UCSD-AML1 (cell line): ENCODE measurements at regions not wholly inside any gene's neighbourhood (a gene's known extent, or its start where the extent isn't known, plus 50 kb on each side); places are given as distances from the start of the nearest gene placed in this dataset.

ENCODE experiments used
- DNase-seq: peaks from one replicate; lab custom pipeline; 2025; ENCODE audit not compliant: unreplicated experiment; lab: John Stamatoyannopoulos, UW

DNA sequence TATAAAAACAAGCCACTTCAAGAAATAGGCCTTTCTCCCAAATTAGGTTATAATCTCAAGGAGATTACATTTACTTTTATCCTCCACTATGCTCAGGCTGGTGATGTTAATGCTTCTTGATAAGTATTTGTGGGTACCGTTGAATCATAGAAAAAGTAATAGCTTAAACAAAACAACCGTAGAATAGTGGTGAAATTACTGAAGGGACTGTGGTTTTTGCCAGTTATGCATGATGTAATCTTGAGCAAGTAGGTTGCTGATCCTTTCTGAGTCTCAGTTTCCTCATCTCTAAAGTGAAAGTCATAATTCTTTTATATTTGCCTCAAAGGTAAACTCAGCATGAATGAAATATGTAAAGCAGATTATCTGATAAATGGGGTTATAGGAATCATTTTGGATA lies 187.3 kb upstream of the JAG1 start:
- DNase-seq, result no peak

DNA sequence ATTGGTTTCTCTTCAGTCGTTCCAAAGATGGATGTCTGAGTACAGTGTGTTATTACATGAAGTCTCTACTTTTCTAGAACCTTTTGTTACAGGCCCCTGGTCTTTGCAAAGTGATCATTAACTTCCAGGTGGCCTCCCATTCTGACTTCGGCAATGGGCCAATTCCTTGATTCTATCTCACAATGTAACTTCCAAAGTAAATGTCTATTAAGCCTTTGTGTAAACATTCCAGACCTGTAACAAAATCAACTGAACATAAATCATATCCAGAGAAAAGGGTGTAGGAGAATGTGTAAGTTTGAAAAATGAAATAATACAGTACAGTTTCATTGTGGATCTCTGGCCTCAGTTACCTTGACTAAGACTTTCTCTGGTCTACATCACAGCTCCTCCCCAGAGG lies 187.8 kb upstream of the JAG1 start:
- DNase-seq, result no peak

DNA sequence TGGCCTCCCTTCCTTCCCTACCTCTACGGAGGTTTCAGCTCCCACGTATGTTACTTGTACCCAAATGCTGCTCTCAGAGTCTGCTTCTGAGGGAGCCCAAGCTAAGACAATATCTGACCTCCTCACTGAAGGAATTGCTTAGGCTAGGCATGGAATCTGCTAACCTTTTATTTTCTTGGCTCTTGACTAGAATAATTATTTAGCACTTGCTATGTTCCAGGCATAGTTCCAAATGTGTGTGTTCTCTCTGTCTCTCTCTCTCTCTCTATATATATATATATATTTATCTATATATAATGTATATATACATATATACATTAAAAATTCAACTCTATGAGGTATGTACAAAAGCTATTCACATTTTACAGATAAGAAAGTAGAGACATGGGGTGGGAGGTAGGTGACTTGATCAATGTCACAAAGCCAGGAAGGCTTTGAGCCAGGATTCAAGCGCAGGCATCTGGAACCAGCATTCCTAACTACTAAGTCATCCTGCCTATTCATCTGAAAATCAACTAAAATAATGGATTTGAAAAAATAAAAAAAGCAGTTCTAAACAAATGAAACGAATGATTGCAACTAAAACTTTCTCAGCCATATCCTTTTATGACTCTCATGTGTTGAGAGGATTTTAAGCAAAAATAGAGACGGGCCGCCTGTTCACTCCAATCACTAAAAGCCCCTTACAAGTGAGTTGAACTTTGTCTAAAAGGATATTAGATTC lies 189.7 kb upstream of the JAG1 start:
- no peak for DNase-seq

DNA sequence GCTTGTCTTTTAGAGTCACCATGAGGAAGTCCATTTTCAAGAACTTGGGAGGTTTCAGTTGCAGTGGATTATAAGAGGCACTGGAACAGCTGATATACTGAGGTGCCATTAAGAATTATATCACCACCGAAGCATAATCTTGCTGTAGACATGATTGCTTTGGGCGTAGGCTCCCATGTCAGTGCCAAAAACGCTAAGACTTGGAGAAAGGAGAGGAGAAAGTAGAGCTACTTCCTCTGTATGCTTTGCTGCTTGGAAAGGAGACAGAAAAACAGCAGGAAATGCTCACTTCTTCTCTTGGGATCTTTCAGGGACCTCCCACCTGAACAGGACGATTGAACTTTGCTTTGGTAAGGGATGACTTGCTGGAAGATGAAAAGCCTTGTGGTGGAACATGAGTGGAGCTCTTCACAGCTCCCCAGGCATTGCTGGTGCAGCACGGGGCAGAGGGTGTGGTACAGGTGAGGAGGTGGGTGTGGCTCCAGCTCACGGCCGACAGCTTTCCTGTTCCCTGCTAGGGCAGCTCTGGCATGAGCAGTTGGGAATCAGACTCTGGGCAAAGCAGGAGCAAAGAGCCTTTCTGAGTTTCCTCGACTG lies 190.4 kb upstream of the JAG1 start:
- no peak for DNase-seq

DNA sequence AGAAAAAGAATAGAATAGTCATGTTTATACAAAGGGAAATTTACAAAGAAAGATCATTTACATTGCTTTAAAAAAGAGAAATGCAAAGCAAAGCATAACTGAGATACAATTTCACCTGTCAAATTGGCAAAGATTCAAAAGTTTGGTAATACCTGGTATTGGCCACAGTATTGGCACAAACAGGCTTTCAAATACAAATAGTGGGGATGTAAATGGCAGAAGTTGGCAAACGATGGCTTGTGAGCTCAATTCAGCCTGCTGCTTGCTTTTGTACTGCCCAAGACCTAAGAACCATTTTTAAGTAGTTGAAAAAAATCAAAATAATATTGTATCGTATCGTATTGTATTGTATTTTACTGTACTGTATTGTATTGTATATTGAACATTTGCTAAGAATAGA lies 194.5 kb upstream of the JAG1 start:
- no peak for DNase-seq

DNA sequence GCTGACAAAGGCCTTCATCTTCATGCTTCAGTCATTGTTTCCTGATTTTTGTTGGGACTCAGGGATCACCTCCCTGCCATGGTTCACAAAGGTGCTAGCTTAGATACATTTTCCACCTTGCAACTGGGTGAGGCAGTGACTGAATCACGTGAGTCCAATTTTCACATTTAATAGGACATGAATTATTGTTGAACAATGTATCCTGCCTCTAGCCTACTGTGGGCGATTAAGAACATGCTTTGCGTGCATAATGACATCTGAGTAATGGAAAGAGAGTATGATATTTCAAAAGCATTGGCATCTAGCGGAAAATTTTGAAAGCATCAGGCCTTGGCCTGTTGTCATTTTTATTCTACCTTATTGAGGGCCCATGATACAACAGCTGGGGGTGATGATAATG lies 199.2 kb upstream of the JAG1 start:
- no peak for DNase-seq

DNA sequence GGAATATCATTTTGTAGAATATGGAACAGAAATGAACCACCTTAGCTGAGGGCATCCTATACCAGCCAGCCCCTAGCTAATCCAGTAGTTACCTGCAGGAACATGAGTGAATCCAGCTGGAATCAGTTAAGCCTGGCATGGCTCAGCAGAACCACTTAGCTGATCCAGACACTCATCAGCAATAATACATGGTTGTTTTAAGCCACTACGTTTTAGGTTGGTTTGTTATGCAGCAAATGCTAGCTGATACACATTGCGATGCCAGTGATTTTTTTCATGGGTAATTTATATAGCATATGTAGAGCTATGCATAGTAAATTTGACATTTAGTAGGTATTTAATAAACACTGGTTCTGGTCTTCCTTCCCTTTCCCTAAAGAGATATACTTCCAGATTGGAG lies 201.9 kb upstream of the JAG1 start:
- no peak for DNase-seq

DNA sequence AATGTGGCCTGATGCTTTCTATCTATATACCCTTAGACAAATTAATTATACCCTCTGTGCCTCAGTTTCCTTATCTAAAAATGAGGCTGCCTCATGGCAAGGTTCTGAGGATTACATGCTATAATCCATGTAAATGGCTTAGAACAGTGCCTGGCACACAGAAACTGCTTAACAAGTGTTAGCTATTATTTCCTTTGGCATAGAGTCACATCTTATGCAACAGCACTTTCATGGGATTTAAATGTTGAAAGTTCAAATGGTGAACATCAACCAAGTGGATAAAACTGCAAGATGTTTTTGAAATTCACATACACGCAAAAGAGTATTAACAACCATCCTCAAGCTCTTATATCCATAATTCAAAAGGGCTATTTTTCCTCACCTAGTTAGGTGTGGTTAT lies 202.8 kb upstream of the JAG1 start:
- no peak for DNase-seq

DNA sequence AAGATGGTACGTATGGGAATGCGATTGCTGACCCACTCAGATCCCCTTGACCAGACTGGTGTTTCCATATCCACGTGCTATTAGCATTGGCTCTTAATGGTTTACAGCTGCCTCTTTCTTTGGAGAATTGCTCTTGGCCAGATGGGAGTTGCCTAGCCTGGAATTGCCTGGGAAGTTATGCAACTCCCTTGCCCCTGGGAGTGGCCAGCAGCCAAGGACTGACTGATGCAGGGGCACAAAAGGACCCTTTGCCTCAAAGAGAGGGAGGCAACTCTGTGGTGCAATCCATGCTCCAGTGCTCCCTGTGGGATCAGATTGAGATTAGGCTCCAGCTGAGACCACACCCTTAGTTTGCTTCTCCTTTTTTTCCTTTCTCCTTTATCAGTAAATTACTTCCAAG lies 203.5 kb upstream of the JAG1 start:
- DNase-seq, result no peak

DNA sequence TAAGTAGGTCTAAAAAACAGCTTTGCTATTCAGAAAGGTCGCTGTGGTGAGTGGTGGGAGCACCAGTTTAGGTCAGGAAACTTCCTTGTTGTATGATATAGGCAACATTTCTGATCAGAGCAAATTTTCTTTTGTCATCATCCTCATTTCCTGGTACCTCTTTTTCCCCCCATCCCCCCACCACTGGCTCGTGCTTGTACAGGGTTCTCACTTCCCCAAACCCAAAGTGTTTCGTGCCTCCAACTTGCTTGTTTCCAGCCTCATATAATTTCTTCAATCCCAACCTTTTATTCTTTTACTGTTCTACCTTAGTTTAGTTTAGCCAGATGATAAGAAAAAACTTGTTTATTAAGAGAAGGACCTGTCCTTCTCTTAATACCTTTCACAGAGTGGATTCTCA lies 209.4 kb upstream of the JAG1 start:
- DNase-seq, result no peak

DNA sequence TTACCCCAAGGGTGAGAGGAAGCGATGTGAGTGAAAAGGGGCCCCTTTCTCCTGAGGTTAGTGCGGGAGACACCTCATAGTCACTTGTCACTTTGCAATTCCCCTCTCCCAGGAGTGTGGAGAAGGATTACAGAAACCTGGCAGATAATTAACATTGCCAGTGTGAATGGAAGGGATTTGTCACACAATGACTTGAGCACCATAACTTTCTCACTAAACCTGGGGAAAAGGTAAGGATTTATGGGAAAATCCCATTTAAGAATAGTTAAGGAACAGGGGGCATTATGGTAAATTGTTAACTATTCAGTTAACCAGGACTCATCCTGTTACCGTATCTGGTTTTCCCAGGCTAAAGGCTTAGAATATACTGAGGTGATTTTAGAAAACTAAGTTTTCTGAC lies 219.5 kb upstream of the JAG1 start:
- DNase-seq, result no peak

DNA sequence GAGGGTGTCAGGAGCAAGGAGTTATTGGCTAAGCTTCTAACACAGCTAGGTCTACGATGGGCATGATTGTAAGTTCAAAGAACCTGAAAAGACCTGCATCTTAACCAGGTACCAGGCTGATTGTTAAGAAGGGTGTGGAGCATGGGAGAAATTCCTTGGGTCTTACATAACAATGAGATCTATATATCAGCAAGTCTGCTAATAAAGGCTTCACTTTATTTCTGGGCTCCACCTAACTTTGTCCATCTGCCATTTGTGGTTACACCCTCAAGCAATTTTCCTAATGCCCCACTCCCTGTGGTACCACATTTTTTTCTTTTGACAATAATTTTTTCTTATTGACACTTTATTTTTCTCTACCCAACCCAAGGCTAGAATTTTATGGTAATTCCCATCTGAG lies 223.5 kb upstream of the JAG1 start:
- no peak for DNase-seq

DNA sequence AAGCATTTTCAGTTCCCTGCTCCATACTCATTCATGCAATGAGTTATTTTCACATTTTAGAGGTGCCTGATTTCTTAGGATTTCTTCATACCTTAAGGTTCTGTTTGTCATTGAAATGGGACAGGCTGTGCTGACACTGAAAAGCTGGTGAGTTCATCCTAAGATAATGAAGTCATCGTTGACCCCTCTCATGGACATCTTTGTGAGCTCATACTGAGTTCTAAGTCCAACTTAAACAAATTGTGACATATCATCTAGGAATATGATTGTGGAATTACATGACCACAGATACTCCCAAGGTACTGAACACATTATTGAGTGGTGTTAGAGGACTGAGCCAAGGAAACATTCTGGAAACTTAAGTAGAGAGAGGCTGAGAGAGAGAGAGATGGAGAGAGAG lies 224.8 kb upstream of the JAG1 start:
- no peak for DNase-seq

DNA sequence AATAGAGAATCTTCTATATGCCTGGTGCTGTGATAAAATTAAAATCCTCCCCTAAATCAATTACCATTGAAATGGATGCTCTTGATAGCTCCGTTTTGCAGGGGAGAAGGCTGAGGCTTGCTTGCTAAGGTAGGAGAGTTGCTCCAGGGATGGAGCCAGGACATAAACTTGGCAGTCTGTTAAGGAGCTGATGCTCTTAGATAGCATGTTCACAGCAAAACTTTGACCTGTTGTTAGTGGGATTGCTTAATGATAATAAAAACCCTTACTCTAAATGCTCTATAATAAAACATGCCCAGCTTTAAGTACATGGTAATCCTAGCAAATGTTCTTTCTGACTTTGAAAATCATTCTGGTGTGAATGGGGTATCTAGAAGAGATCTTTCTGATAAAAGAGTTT lies 228.4 kb upstream of the JAG1 start:
- no peak for DNase-seq

DNA sequence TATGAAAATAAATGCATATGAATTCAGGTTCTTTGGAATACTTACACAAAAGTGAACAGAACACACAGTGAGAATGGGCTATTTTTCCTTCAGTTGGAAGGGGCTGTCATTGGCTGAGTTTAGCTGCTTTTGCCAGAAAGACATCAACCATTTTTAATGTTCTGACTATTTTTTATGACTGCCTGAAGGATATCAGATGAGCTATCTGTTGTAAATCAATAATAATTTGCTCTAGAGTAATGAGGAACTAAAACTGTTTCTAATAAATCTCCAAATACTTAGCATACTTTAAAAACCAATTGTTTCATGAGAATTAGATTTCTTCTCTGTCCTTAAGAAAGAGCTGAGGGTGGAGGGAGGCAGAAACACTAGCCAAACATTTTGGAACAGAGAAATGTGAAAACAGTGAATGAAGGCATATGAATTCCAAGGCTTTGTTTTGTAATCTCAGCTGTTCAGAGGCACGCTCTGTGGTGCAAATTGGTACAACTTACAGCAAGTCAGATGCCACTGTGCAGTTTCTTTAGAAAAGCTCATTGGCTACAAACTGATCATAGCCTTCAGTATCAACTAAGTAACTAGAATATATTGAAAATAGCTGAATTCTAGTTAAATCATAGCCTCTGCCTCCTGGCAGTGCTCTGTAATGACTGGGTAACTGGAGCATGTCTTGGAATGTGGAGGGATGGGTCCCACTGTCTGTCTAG lies 228.9 kb upstream of the JAG1 start:
- no peak for DNase-seq

DNA sequence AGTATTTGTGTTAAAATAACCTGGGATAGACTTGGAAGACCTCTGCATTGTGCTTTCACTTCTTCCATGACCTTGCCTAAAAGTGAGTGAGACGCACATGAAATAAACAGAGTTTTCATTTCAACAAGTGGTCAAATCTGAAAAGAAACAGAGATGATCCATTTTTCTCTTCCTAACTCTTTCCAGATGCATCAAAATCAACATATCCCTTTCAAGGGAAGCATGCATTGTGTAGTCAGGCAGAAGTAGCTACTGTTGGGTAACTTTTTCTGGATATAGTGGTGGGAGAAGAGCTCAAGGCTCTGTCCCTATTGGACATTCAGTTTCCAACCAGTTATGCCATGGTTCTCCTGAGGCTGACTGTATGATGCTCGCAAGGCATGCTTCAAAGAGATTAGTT lies 233.0 kb upstream of the JAG1 start:
- DNase-seq, result no peak

DNA sequence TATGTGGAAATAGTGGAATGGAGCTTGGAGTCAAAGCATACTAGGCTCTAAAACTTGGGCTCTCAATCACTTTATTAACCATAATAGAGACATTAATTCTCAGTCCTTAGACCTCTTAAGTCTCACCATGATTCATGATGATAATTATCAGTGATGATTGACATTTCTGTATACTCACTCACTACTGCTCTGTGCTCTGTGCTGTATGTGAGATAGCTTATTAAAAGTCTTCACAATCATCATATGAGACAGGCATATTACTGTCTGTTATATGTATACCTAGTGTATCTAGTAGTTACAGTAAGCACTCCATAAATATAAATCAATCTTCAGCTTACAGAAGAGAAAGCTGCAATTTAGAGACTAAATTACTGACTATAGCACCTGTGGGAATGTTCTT lies 236.0 kb upstream of the JAG1 start:
- DNase-seq, result no peak

DNA sequence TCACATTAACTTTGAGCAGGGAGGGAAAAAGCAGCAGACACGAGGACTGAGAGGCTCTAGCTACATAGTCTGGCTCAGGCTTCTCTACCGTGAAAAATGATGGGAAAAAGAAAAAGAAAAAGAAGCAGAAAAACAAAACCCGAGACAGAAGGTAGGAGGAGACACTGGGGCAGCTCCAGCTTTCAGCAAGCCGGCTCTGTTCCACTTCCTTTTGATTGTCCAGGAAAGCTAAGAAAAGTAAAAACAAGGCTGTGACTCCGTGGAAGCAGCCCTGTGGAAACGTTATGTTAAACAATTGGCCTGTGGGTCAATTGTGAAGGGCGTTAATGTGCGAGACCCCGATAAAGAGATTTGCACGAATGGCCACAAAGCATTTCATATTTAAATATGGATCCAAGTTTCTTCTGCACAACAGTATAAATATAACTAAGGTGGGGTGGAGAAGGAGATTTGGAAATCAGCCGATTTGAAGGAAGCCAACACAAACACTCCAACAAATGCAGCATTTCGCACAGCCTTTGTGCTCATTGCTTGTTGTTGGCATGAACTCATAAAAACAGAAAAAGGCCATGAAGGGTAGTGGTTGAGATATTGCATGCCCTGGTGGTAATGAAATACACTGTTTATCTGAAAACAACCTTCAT lies 236.9 kb upstream of the JAG1 start:
- DNase-seq, result no peak

DNA sequence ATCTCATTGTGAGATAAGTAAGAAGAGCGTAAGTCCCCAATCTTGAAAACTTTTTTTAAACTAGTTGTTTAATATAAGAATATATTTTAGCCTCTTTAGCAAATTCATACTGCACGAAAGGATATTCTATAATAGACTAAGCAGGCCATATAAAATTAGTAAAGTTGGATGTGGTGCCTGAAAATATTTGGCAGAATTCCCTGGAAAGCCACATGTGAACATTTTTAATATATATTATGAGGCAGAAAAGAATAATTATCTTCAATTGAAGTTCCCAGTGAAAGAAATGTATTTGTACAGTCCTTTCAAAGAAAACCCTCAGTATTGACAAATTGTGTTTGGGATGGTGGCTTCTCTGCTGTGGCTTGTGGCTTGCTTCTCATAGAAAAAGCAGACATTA lies 237.5 kb upstream of the JAG1 start:
- no peak for DNase-seq

DNA sequence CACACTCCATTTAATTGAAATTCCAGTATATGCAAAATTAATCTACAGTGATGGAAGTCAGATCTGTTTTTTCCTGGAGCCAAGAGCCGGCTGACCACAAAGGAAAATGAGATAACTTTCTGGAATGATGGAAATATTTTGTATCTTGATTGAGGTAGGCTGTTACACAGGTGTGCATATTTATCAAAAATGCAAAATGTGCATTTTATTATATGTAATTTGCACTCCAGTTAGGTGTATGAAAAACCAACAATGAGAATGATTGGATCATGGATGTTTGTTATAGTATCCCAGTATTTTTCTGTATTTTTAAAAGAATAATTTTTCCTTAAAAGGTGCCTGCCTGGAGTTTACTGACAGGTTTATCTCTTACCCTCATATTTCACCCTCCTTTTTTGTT lies 242.0 kb upstream of the JAG1 start:
- no peak for DNase-seq

DNA sequence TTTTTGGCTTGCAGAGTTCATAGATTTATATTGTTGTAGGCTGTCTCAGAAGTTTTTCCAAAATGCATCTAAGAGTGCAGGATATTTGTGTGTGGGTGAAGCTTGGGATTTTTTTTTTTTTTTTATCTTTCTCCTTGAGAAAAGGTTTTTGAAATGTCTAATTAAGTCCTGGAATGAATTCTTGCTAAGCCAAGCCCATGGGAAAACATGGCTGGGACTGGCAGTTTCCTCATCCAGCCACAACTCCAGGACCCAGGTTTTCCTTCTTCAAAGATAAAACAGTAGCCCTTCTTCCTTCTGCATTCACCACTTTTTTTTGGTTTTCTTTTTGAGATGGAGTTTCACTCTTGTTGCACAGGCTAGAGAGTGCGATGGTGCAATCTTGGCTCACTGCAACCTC lies 242.5 kb upstream of the JAG1 start:
- DNase-seq, result no peak

DNA sequence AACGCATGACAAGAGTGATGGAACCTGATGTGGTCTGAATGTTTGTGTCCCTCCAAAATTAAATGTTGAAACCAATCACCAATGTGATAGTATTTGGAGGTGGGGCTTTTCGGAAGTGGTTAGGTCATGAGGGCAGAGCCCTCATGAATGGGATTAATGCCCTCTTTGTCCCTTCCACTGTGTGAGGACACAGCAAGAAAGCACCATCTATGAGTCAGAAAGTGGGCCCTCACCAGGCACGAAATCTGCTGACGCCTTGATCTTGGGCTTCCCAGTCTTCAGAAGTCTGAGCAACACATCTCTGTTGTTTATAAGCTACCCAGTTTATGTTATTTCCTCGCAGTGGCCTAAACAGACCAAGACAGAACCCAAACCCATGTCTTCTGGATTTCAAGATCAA lies 244.0 kb upstream of the JAG1 start:
- DNase-seq, result no peak
